ENCODE measurements at regions not wholly inside any gene's neighbourhood (a gene's known extent, or its start where the extent isn't known, plus 50 kb on each side); places are given as distances from the start of the nearest gene placed in this dataset.

DNA sequence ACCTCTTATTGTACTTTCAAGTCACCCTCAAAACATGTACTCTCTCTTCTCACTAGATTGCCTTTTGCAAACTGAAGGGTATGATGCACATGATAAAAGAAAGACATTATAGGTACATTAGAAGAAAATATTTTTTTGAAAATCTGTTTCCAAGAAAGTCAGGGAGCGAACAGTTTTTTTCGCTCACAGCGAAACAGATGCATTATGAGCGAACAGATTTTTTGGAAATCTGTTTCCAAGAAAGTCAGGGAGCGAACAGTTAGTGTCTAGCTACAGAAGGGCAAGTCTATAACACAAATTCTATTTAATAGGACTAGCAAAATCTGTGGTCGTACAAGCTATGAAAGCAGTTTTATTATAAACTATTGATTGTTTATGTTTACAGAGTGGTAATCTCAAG, 296.2 kb upstream of the ANO3 start:
- TF ChIP-seq EZH2 (IDR thresholded peaks at IDR 0.05; ENCODE audit: low read depth, unreplicated experiment) (no peak), ZNF114 (CRISPR knock-in tag; IDR thresholded peaks at IDR 0.05) (no peak), REST (IDR thresholded peaks at IDR 0.05; ENCODE audit: unreplicated experiment) (no peak), NANOG (IDR thresholded peaks at IDR 0.05; ENCODE audit: borderline replicate concordance) (no peak), POLR2AphosphoS5 (IDR thresholded peaks at IDR 0.05; ENCODE audit: low read depth) (no peak), CREB1 (CRISPR knock-in tag; IDR thresholded peaks at IDR 0.05; ENCODE audit: low read depth) (no peak), EZH2phosphoT487 (IDR thresholded peaks at IDR 0.05; ENCODE audit: unreplicated experiment) (no peak), ZNF462 (CRISPR knock-in tag; IDR thresholded peaks at IDR 0.05) (no peak), JUNB (IDR thresholded peaks at IDR 0.05; ENCODE audit: unreplicated experiment) (no peak), STAT1 (IDR thresholded peaks at IDR 0.05; ENCODE audit: unreplicated experiment) (no peak), ZNF331 (CRISPR knock-in tag; IDR thresholded peaks at IDR 0.05; ENCODE audit: low read depth) (no peak)
- TF ChIP-seq, protein P1, sequence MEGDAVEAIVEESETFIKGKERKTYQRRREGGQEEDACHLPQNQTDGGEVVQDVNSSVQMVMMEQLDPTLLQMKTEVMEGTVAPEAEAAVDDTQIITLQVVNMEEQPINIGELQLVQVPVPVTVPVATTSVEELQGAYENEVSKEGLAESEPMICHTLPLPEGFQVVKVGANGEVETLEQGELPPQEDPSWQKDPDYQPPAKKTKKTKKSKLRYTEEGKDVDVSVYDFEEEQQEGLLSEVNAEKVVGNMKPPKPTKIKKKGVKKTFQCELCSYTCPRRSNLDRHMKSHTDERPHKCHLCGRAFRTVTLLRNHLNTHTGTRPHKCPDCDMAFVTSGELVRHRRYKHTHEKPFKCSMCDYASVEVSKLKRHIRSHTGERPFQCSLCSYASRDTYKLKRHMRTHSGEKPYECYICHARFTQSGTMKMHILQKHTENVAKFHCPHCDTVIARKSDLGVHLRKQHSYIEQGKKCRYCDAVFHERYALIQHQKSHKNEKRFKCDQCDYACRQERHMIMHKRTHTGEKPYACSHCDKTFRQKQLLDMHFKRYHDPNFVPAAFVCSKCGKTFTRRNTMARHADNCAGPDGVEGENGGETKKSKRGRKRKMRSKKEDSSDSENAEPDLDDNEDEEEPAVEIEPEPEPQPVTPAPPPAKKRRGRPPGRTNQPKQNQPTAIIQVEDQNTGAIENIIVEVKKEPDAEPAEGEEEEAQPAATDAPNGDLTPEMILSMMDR (conservative IDR thresholded peaks at IDR 0.05; ENCODE audit: low read depth in 2 of 2) = no peak
- TF ChIP-seq, protein P2, sequence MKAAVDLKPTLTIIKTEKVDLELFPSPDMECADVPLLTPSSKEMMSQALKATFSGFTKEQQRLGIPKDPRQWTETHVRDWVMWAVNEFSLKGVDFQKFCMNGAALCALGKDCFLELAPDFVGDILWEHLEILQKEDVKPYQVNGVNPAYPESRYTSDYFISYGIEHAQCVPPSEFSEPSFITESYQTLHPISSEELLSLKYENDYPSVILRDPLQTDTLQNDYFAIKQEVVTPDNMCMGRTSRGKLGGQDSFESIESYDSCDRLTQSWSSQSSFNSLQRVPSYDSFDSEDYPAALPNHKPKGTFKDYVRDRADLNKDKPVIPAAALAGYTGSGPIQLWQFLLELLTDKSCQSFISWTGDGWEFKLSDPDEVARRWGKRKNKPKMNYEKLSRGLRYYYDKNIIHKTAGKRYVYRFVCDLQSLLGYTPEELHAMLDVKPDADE (IDR thresholded peaks at IDR 0.05) = no peak

Data from GM23338 (cell line).